Fibroblast of skin of left biceps (primary cell): ENCODE measurements at regions not wholly inside any gene's neighbourhood (a gene's known extent, or its start where the extent isn't known, plus 50 kb on each side); places are given as distances from the start of the nearest gene placed in this dataset.
"Not testable (repeated sequence)": the region's sequence is repeated elsewhere in the genome, so short reads cannot be mapped to it uniquely, and the experiment has no call there.

Experiments
- DNase-seq, 2 experiments: peaks; one replicate each; pipeline ENCODE4 v3.0.0-alpha.2; 2013; ENCODE audit warnings: low read depth in 2 of 2

GRCh38 chr5:52255308-52255707, 532.4 kb upstream of the ITGA1 start:
- no peak for DNase-seq

- DNase-seq, result no peak
These were observed 524.9 kb upstream of the ITGA1 start for GRCh38 chr5:52262844-52263243.

- no peak for DNase-seq
These were observed 518.3 kb upstream of the ITGA1 start for GRCh38 chr5:52269401-52269800.

GRCh38 chr5:52269859-52270258, 517.9 kb upstream of the ITGA1 start:
- no peak for DNase-seq

- DNase-seq, result no peak
These were observed 512.1 kb upstream of the ITGA1 start for GRCh38 chr5:52275639-52276038.

GRCh38 chr5:52277101-52277500, 510.6 kb upstream of the ITGA1 start:
- DNase-seq, result no peak

- no peak for DNase-seq
These were observed 505.1 kb upstream of the ITGA1 start for GRCh38 chr5:52282647-52283046.

GRCh38 chr5:52283221-52283620, 504.5 kb upstream of the ITGA1 start:
- no peak for DNase-seq

- DNase-seq, result no peak
These were observed 486.9 kb upstream of the ITGA1 start for GRCh38 chr5:52300703-52301372.

- DNase-seq, result not testable (repeated sequence)
These were observed 482.9 kb upstream of the ITGA1 start for GRCh38 chr5:52304816-52305215.

- DNase-seq, result no peak
These were observed 459.4 kb upstream of the ITGA1 start for GRCh38 chr5:52328220-52328806.

GRCh38 chr5:52331725-52332124, 456.0 kb upstream of the ITGA1 start:
- DNase-seq, result no peak

GRCh38 chr5:52334367-52334766, 453.3 kb upstream of the ITGA1 start:
- DNase-seq, result no peak

GRCh38 chr5:52339285-52339684, 448.4 kb upstream of the ITGA1 start:
- no peak for DNase-seq

- DNase-seq, result no peak
These were observed 445.4 kb upstream of the ITGA1 start for GRCh38 chr5:52342361-52342760.

- DNase-seq, result no peak
These were observed 431.3 kb upstream of the ITGA1 start for GRCh38 chr5:52356311-52356918.

GRCh38 chr5:52359261-52359660, 428.5 kb upstream of the ITGA1 start:
- DNase-seq, result no peak

GRCh38 chr5:52360985-52361384, 426.7 kb upstream of the ITGA1 start:
- no peak for DNase-seq

GRCh38 chr5:52374286-52374685, 413.4 kb upstream of the ITGA1 start:
- no peak for DNase-seq

- DNase-seq, result no peak
These were observed 411.7 kb upstream of the ITGA1 start for GRCh38 chr5:52375969-52376368.

- DNase-seq, result no peak
These were observed 411.1 kb upstream of the ITGA1 start for GRCh38 chr5:52376592-52376991.

GRCh38 chr5:52378237-52378636, 409.5 kb upstream of the ITGA1 start:
- no peak for DNase-seq

GRCh38 chr5:52388349-52388748, 399.4 kb upstream of the ITGA1 start:
- DNase-seq, result no peak
